ENCODE measurements at regions not wholly inside any gene's neighbourhood (a gene's known extent, or its start where the extent isn't known, plus 50 kb on each side); places are given as distances from the start of the nearest gene placed in this dataset.

- TF ChIP-seq, protein P1, sequence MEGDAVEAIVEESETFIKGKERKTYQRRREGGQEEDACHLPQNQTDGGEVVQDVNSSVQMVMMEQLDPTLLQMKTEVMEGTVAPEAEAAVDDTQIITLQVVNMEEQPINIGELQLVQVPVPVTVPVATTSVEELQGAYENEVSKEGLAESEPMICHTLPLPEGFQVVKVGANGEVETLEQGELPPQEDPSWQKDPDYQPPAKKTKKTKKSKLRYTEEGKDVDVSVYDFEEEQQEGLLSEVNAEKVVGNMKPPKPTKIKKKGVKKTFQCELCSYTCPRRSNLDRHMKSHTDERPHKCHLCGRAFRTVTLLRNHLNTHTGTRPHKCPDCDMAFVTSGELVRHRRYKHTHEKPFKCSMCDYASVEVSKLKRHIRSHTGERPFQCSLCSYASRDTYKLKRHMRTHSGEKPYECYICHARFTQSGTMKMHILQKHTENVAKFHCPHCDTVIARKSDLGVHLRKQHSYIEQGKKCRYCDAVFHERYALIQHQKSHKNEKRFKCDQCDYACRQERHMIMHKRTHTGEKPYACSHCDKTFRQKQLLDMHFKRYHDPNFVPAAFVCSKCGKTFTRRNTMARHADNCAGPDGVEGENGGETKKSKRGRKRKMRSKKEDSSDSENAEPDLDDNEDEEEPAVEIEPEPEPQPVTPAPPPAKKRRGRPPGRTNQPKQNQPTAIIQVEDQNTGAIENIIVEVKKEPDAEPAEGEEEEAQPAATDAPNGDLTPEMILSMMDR (conservative IDR thresholded peaks at IDR 0.05; ENCODE audit: low read depth, low read length), result no peak
- no peak for TF ChIP-seq EZH2phosphoT487 (IDR thresholded peaks at IDR 0.05; ENCODE audit: borderline replicate concordance, low read length)
- no peak for TF ChIP-seq EZH2 (IDR thresholded peaks at IDR 0.05; ENCODE audit: low read length, unreplicated experiment)
Measured at GRCh38 chr4:32393806-32394205, 1673.6 kb downstream of the PCDH7 start.
